HG02884 (cell line): ENCODE measurements at regions not wholly inside any gene's neighbourhood (a gene's known extent, or its start where the extent isn't known, plus 50 kb on each side); places are given as distances from the start of the nearest gene placed in this dataset.

Experiments used
- ATAC-seq: cut with Tn5 transposase; IDR thresholded peaks from one replicate; pipeline ENCODE4 v1.9.1; 2021; ENCODE audit warnings: mild to moderate bottlenecking, moderate library complexity; ENCODE audit not compliant: unreplicated experiment

DNA sequence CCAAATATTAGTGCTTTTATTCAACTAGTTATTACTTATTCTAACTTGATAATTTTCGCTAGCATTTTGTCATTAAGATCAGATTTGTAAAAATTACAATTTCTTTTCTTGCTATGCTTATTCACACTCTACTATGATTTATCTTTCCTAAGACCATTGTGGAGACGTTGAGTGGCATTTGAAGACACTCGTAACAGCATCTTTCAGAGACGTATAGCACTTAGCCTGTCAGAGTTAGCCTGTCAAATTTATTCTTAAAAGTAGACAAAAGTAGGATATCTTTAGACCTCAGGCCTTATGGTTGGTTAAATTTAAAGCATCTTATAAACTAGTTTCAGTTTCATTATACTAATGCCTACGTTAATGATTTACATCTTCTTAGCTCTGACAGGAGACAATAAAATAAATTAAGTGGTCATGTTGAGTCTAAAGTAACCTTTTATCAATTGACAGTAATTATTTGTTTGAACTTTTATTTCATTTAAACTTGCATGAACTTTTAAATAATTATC lies 1410.1 kb downstream of the MRPL39 start:
- no peak for ATAC-seq

DNA sequence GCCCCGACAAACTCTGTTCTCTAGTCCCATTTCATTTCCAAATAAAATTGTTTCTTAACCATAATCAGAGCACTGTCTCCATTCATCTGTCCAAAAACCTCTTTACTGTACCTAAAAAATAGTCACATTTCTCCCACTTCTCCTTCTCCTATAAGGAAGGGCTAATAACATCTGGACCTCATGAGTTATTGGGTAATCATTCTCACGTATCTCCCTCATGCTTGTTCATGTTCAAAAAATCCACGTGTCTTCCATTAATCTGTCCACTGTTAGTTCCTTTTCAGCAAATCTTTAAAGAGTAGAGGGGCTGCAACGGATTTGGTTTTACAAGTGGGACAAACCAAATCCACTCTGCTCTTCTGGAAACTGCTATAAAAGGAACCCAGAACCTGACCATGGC lies 1418.8 kb downstream of the MRPL39 start:
- no peak for ATAC-seq

DNA sequence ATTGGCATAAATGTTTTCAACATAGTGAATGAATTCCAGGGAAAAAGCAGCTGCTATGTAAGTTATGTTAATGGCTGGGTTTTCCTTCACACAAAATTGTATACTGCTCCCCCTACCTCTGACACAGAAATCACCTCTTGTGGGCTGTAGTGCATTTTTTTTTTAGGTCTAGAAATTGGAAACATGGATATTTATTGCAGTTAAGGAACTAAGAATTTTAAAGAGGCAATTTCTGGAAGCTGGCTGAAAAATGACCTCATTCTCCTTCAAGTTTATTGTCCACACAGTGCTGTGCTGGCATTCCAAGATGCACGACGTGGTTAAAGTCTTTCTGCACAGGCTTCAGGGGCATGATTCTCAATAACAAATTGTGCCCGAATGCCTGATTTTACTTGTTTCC lies 1424.2 kb downstream of the MRPL39 start:
- no peak for ATAC-seq

DNA sequence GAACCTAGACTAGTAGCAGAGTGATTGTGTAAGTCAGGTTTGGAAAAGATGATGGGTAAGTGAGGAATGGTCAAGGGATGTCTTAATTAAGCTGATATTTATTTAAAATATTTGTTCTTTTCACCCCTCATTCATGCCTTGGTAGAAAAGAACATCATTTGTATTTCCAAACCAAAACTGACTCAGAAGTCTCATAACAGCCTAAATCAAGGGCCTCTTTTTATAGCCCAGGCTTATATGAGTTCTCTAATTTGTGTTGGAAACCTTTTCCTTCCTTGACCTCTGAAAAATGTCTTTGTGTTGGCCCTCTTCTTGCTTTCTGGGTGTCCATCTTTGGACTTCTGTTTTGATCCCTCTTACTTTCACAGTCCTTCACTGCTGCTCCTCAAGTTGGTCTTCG lies 1428.2 kb downstream of the MRPL39 start:
- ATAC-seq: no peak

DNA sequence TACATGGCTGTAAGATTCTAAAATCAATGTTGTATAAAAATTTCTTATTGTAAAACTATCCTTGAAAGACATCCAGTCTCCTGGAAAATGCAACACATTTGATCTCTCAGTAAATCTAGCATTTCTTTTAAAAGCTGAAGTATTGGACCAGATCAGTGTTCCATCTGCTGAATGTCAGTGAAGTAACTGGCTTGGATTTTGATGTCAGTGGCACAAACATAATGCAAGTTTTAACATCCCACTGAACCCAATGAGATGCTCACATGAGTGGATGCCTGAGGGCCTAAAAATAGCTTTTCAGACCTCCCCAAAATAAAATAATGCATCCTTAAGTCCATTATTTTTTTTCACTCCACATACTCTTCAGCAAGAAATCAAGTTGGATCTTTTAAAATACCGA lies 1432.2 kb downstream of the MRPL39 start:
- no peak for ATAC-seq

DNA sequence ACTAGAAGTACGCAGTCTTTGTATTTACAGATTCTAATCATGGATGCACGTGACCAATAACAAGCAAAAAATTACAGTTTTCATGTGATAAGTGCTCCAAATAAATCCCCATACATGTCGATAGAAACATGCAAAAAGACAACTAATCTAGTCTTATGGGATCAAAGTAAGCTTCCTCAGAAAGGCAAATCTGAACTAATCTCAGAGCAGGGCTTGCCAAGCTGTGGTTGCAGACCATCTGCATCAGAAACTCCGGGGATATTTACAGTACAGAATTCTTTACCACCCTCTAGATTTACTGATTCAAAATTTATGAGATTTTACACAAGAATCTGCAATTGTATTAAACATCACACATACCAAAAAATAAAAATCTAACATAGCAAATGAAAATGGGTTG lies 1435.5 kb downstream of the MRPL39 start:
- no peak for ATAC-seq

DNA sequence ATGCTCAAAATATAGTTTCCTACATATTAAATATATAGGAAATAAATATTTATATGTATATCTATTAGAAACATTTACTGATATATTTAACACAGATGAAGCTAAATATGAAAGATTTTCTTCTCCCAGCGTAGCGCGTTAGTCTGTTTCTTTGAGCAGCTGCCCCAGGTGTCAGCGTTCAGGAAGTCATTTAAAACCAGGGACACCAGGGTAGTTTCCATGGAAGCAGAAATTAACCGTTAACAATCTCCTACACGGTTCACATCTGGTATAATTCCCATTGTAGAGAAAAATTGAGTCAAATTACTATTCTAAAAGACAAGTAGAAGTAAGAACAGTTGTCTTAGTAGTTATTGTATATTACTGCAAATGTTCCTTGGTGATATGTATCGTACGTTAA lies 1443.7 kb downstream of the MRPL39 start:
- ATAC-seq: no peak

DNA sequence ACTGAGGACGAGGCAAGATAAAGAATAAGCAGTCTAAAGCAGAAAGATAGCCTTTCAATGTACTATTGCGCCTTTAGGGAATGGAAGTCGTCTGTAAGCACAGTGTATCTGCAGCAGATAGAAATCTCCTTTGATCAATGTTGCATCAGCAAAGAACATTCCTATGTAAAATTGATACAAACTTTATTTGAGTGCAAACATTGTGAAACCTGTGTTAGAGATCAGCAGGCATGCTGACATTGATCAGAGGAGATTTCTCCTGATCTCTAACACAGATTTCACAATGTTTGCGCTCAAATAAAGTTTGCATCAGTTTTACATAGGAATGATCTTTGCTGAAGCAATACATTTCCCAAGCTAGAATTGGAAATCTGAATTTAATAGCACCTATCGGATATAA lies 1446.8 kb downstream of the MRPL39 start:
- ATAC-seq: no peak

DNA sequence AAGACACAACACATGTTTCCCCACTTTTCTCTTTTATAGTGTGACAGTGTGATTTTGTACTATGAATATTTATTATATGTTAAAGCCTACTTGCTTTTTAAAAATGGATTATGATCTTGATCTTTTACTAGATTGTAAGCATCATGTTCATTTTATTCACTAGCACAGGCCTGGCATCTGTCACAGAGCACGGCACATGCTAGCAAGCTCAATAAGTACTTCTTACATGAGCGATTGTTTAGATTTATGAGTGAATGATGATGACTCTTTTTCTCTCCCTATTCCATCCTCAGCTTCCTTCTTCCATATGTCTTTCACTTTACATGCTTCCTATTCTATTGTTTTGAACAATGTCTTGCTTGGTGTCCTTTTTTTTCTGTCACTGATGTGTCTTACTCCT lies 1454.1 kb downstream of the MRPL39 start:
- ATAC-seq: no peak

DNA sequence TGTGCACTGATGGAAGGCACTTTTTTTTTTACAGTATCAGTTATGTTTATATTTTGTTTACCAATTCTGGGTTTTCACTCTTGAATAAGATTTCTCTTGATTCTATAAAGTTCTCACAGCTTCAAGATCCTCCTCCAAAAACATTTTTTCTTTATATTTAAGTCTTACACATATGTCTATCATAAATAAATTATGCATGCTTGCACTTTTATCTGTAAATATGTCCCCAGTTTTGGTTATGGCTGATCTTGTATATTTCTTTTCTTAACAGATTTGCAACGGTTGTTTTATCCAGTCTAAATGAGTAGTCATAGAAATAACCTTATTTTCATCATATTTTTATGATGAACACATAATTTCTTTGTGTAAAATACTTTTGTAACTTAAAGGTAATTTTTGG lies 1456.5 kb downstream of the MRPL39 start:
- no peak for ATAC-seq

DNA sequence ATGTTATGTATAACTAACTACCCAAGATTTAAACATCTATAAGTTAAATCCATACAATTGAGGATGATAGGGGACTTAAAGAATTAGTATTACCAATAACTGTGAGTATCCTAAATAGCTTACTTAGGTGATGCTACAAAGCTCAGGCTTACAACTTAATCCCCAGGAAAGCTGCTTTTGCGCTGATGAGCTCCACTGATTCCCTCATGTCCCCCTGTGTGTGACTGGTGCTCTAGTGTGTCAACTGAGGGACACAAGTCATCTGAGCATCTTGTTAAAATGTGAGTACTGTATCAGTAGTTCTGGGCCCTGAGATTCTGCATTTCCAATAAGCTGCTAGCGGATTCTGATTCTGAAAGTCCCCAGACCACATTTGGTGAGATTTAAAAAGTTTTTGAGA lies 1458.8 kb downstream of the MRPL39 start:
- no peak for ATAC-seq

DNA sequence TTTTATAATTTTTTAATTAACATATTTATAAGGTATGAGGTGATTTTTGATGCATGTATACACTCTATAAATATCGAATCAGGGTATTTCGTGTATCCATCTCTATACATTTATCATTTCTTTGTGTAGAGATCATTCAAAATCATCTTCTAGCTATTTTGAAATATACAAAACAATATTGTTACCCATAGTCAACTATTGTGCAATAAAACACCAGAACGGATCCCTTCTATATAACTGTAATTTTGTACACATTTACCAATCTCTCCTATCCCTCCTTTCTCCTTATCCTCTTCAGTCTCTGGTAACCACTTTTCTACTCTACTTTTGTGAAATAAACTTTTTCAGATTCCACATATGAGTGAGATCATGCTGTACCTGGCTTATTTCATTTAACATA lies 1459.6 kb downstream of the MRPL39 start:
- no peak for ATAC-seq

DNA sequence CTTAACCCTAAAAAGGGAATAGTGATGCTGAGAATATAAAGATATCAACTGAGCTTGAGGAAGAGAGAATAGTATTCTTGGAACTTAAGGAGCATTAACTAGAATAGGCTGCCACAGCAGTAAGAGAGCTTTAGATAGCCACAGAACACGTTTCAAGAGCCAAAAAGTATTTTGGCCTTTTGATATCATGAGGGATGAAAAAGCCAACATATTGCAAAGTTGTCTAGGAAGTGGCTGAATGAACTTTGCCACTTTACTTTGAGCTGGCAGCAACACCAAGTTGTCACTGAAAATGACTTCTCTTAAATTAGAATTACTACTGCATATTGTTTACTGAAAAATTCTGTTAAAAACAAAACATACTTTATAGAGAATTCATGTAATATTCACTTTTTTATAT lies 1476.2 kb downstream of the MRPL39 start:
- ATAC-seq: no peak

DNA sequence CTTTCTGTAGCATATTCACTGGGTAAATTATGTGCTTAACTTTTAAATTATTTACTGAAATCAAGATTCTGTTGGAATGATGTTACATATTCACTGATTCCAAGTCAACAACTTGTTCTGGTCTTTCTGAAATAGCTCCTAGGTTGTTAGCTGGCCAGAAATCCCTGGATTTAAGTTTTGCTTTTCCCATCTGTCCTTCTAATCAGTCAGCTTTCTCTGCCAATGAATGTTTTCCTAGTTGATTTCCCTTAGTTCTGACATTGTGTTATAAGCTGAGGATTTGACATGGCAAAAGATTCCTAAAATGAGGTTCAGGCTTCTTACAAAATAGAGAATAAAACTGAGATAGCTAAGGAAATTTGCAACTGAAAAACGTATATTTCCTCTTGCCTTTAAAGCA lies 1479.6 kb downstream of the MRPL39 start:
- no peak for ATAC-seq

DNA sequence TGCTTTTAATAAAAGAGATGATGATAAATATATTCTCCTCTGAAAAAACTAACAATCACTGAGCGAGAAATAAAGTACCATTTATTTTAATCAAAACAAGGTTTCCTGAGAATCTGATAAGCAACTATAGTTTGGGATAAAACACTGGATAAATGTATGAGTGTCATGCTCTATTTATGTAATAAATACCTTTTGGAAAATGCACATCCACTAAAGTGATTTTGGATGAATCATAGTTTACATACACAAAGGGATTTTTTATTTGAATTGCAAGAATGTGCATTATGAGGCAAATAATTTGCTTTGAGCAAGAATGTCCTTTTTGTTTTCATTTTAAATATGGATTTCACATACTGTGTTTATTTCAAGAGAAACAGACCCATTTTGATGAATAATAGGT lies 1483.5 kb downstream of the MRPL39 start:
- no peak for ATAC-seq

DNA sequence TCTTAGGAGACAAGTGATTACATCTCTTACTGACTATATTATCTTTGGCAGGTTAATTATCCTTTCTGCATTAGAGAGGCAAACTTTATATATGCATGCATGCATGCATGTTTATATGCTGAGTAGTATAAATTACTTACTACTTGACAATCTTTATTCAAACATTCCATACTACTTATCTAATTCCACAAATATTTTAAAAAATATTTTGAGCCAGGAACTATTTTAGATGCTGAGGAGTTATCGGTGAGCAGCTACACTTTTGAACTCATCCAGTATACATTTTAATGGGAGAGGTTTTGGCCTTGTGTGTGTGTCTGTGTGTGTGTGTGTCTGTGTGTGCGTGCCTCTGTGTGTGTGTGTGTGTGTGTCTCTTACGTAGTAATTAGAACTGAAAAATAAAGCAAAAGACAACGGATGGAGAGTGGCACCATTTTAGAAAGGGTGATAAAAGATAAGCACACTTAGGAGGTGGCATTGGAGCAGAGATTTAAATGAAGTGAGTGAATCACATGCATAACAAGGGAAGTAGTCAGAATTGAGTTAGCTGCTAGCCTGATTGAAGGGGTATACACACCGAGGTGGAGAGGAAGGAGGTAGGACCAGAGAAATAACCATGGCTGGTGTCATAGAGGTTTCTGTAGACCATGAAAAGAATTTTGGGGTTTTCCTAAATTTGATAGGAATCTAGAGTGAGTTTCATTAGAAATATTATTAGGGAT lies 1488.4 kb downstream of the MRPL39 start:
- no peak for ATAC-seq

DNA sequence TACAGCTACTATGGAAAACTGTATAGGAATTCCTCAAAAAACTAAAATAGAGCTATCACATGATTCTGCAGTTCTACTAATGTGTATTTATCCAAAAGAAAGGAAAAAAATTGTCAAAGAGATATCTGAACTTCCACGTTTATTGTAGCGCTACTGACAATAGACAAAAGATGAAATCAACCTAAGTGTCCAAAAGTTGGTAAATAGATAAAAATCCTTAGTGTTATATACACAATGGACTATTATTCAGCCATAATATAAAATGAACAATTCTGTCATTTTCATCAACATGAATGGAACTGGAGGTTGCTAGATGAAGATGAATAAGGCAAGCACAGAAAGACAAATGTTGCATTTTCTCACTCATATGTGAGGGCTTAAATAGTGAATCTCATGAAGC lies 1492.1 kb downstream of the MRPL39 start:
- no peak for ATAC-seq

DNA sequence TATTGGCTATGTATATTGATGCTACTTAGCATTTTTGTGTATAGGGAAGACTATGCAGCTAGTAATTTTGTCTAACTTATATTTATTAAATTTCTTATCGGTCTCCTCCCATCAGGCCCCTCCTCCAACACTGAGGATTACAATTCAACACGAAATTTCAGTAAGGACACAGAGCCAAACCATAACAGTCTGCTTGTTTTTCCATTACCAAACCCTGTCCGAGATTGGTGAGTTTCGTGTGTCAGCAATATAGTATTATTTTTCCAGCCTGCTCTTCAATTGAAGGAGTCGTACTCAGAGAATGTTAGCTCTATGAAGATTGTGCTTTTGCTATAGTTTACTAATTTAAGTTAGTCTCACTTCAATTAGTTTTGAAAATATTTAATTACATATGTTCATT lies 1495.3 kb downstream of the MRPL39 start:
- no peak for ATAC-seq

DNA sequence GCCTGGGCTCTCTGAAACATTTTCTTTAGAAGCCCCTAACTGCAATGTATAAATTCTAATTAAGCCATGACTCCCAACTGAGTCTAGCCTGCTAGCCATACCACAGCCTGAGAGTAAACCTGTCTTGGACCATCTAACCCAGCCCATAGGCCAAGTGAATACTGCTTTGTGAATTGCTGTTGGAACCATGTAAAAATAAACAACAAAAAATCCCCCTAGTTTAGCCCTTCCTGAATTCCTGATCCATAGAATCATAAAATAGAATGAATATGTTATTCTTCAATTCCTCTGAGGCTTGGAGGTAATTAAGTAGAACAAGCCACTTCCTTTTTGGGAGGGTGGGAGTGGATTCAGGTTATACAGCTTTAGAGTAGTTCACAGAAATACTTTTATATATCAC lies 1496.4 kb downstream of the MRPL39 start:
- ATAC-seq: no peak

DNA sequence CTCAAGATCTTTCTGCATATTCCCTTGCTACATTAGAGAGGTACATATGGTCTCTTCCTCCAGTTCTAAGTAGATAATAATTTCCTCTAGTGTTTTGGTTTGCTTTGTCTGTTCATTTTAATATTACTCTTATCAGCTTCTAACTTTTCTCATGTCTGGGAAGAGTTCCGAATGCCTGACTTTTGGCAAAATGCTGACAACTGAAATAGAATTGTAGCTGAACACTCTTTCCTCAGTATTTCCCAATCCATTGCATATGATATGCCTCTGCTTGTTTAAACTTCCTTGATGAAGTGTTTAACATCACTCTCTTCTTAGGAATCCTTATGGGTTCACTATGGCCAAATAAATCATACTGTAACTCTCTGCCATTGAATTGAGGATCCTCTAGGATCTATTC lies 1510.1 kb downstream of the MRPL39 start:
- no peak for ATAC-seq

DNA sequence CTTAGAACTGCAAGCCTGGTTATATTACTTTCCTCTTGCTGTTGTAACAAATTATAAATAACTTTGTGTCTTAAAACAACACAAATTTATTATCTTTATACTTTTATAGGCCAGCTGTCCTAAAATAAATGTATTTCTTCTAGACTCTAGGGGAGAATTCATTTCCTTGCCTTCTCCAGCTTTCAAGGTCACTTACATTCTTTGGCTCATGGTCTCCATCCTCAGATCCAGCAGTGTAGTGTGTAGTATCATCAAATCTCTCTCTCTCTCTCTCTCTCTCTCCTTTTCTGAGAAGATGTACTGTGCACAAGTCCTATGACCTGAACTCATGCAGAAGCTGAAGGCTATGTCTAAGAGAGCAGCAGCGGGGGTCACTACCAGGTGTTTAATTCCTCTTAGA lies 1510.6 kb downstream of the MRPL39 start:
- no peak for ATAC-seq

DNA sequence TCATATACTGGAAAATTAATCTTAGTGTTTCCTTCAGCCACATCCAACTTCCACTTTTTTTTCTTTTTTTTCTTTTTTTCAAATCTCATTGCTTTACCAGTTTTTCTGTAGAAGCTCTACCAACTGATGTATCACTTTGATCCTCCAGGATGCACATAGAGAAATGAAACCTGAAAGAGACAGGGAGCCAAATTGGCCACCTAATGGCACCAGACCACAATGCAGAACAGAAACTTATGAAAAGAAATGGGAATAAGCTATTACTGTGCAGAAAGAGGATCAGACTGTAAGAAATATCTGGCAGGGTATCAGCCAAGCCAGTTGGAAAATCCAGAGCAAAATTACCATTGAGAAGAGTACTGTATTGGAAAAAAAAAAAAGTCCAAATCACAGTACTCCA lies 1514.2 kb downstream of the MRPL39 start:
- ATAC-seq: no peak

DNA sequence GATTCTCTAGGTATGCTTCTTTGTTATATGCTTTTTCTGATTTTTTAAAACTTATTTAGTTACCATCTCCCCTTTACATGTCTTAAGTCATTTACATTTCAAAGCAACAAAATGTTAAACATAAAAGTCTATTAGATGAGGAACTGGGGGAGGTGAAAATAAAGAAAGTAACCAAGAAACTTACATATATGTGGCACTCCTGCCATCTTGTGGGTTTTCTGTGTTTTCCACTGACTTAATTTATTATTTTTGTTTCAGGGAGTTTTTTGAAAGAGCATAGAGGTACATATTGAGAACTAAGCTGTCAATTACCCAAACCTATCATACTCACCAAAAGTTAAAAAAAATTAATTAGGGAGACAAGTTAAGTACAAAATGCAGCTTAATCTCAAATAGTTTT lies 1531.1 kb downstream of the MRPL39 start:
- no peak for ATAC-seq
